NCI-H2081 (cell line): ENCODE measurements at regions not wholly inside any gene's neighbourhood (a gene's known extent, or its start where the extent isn't known, plus 50 kb on each side); places are given as distances from the start of the nearest gene placed in this dataset.
"Not testable (repeated sequence)": the region's sequence is repeated elsewhere in the genome, so short reads cannot be mapped to it uniquely, and the experiment has no call there.

Experiments used
- DNase-seq, 2 experiments: peaks; one replicate each; lab custom pipeline; 2025; lab: John Stamatoyannopoulos, UW

GRCh38 chr4:151459375-151459774 lies 50.4 kb downstream of the FHIP1A start:
- no peak for DNase-seq

- DNase-seq, result no peak
Measured at GRCh38 chr4:151460434-151460833, 51.5 kb downstream of the FHIP1A start.

- no peak for DNase-seq
Measured at GRCh38 chr4:151462554-151462953, 53.6 kb downstream of the FHIP1A start.

DNA sequence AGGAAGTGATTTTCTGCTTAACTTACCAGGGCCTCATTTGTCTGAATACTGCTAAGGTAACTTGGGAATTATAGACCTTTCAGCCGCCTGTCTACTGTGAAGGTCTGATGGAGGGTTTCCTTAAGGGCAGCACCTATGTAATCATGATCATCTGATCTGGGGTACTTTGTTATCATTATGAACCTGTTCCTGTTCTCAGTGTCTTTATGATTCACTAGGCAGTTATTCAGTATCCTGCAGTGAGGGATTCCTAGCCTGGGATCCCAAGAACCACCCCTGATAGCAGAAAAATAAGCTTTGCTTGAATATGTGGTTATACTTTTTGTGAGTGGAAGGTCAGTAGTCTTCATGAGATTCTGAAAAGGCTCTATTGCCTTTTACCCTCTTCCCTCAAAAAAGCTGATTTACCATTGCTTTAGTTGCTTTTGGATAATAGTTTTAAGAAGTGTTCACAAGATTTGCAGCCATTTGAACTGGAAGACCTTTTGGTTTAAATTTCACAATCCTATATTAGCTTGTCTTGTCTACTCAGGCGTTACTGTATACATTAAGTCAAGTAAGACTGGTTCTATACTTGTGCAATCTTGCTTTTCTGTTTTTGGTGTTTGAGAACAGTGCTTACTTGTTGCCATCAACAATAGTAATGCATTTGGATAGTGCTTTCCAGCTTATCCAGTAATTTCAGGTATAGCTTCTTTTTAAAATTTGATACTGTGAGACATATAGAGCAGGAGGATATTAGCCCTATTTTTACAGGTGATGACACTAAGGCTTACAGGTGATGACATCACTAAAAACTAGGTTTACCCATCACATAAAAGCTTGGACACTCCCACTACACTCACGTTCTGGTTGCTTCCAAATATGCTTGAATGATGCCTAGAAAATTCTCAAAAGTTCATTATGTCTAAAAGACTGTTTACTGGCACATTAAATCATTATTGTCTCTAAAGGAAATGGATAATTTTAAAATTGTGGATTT lies 60.0 kb downstream of the FHIP1A start:
- no peak for DNase-seq

DNA sequence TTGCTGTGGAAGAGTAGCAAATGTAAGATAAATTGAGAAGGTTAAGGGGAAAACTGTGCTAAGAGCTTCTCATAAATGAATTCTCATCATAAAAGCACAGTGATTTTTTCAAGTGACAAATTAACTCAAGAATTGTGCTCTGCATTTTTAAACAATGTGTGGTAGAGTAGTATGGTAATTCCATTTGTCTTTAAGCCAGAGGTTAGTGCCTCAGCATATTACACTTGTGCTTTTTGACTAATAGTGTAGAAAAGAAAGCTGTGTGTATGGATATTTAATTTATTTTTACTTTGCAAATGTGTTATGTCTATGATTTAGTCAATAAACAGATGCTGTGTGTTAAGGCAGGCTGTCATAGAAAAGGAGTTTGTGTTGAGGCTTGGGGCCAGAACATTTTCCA lies 61.0 kb downstream of the FHIP1A start:
- DNase-seq, result no peak

DNA sequence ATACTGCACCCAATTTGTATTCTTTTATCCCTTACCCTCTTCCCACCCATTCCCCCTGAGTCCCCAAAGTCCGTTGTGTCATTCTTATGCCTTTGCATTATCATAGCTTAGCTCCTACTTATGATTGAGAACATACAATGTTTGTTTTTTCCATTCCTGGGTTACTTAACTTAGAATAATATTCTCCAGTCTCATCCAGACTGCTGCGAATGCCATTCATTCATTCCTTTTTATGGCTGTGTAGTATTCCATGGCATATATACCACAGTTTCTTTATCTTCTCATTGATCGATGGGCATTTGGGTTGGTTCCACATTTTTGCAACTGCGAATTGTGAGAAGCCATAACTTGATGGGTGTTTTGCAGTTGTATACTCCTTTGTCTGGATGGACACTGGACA lies 62.8 kb downstream of the FHIP1A start:
- no peak for DNase-seq

GRCh38 chr4:151472297-151472696 lies 63.3 kb downstream of the FHIP1A start:
- no peak for DNase-seq

GRCh38 chr4:151472711-151473110 lies 63.7 kb downstream of the FHIP1A start:
- no peak for DNase-seq

GRCh38 chr4:151473521-151474097 lies 64.6 kb downstream of the FHIP1A start:
- no peak for DNase-seq

DNA sequence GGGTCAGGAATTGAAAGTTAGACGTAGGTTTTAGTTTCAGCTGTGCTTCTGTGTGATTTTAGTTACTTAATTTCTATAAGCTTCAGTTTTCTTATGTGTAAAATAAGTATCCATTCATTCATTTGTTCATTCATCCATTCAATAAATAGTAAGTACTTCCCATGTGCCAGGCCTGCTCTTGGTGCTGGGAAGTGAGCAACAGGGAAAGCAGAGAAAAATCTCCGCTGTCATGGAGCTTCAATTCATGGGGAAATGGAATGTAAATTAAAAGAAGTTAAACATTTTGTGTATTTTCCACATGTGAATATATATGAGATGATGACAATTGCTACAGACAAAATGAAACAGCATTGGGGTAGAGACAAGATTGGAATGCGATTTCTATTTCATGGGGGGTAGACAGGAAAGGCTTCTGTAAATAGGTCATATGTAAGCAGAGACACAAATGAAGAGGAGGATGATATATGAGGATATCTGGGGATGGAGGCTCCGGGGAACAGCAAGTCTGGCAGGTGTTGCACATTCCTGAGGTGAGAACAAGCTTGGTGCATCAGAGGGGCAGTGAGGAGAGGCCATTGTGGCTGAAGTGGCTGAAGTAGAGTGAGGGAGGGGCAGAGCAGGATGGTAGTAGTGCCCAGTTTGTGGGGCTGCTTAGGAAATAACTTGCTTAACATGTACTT lies 66.2 kb downstream of the FHIP1A start:
- no peak for DNase-seq

GRCh38 chr4:151481813-151482212 lies 72.8 kb downstream of the FHIP1A start:
- no peak for DNase-seq

GRCh38 chr4:151484396-151485102 lies 75.6 kb downstream of the FHIP1A start:
- DNase-seq, result no peak

- no peak for DNase-seq
Measured at GRCh38 chr4:151485541-151486131, 76.7 kb downstream of the FHIP1A start.

DNA sequence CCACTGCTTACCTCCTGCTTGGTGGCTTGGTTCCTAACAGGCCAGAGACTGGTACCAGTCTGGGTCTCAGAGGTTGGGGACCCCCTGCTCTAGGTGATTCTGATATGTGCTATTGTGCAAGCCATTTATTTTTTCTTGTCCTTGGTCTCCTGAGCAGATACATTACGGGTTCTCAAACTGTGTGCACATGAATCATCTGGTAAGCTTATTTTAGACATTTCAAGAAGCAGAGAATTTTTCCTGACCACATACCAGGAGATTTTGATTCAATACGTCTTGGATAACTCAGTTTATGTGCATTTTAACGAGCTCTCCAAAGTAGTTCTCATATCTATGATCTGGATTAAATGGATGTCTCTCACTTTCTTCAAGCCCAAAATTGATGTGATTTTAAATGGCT lies 77.2 kb downstream of the FHIP1A start:
- DNase-seq, result no peak

GRCh38 chr4:151488968-151489367 lies 80.0 kb downstream of the FHIP1A start:
- DNase-seq, result no peak

DNA sequence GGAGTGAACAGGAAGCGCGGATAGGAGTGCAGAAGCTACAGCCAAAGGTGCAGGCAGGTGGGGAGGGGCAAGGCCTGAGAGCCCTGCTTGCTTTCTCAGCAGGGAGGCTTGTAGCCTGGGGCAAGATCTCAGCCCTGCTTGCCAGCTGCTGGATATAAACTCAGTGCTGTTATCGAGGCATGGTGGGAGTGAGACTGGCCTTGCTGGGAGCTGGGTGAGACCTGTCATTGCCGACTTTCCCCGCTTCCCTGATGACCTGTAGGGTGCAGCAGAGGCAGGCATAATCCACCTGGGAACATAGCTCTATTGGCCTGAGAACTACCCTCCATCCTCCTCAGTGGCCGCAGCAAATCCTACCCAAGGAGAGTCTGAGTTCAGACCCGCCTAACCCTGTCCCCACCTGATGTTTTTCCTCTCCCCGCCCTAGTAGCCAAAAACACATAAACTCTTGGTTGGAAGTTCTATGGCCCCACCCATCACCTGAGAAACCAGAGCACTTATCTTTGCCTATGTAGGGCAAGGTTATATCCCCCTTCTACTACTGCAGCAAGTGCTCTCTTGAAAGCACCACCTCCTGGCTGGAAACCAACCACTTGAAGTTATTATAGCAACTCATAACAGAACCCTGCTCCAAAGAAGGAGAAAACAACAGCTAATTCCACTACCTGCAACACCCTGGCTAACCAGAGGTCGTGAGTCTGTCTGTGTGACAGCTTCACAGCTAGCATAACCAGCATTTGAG lies 80.7 kb downstream of the FHIP1A start:
- DNase-seq, result peak; percentile 38 to 75

GRCh38 chr4:151495612-151496011 lies 86.6 kb downstream of the FHIP1A start:
- not testable (repeated sequence) for DNase-seq

GRCh38 chr4:151511548-151511947 lies 102.6 kb downstream of the FHIP1A start:
- DNase-seq, result not testable (repeated sequence)

- DNase-seq, result no peak
Measured at GRCh38 chr4:151517896-151518295, 108.9 kb downstream of the FHIP1A start.

- DNase-seq, result no peak
Measured at GRCh38 chr4:151518359-151518758, 109.4 kb downstream of the FHIP1A start.
